ENCODE measurements at regions not wholly inside any gene's neighbourhood (a gene's known extent, or its start where the extent isn't known, plus 50 kb on each side); places are given as distances from the start of the nearest gene placed in this dataset.

- no peak overlapping the region for H3K27ac Mint-ChIP-seq
- H3K9me3 ChIP-seq (ENCODE audit: control insufficient read depth, insufficient read depth, low read length): no peaks in the 10 kb centered on the region
- WGBS (ENCODE audit: insufficient coverage): 81% methylated on average over 7 of the region's 8 CpGs
- H3K36me3 ChIP-seq (ENCODE audit: control insufficient read depth, insufficient read depth, low read length): no peaks in the 10 kb centered on the region
- no peaks in the 10 kb centered on the region for H3K27me3 ChIP-seq (ENCODE audit: control insufficient read depth, insufficient read depth, low read length)
- intact Hi-C loops (cut with micrococcal nuclease): no loop called here
- TF ChIP-seq CTCF (IDR thresholded peaks at IDR 0.05): no peak
- no peak overlapping the region for H3K27ac ChIP-seq (ENCODE audit: low read length)
- no peak for DNase-seq
- no peaks in the 10 kb centered on the region for H3K36me3 Mint-ChIP-seq
- no peak overlapping the region for H3K4me3 Mint-ChIP-seq
- H3K4me1 Mint-ChIP-seq: no peaks in the 10 kb centered on the region
- no peak overlapping the region for H3K4me3 ChIP-seq (ENCODE audit: low read length)
- ATAC-seq: no peak
- peaks cover 7 to 8% of the 10 kb centered on the region in 2 donors for H3K27me3 Mint-ChIP-seq (ENCODE audit: low read depth in 2 of 2)
- no peaks in the 10 kb centered on the region for H3K9me3 Mint-ChIP-seq
- no peaks in the 10 kb centered on the region for H3K4me1 ChIP-seq (ENCODE audit: control insufficient read depth, insufficient read depth, low read length)
These were observed 72.2 kb upstream of the RALGPS2 start for GRCh38 chr1:178652506-178653490.

DNA sequence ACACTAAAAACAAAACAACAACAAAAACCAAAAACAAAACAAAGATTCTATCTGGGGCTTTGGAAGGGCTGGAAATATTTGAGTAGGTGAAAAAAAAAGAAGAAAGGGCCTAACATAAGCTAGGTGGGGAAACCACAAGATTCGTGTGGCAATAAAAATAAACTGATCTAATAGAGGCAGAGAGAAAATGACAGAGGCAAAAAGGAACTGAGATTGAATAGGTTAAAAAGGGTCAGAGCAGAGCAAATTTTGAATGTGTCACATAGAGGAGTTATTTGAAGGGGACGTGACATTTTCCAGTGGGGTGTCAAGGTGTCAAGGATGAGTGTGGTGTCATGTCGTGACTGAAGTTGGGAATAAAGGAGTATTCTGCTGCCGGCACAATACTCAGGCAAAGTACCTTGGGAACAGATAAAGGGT lies 65.2 kb upstream of the RALGPS2 start:
- Mint-ChIP-seq H3K4me3 (no peak overlapping the region), H3K36me3 (no peaks in the 10 kb centered on the region), H3K27me3 (ENCODE audit: low read depth in 2 of 2) (peaks cover 5 to 6% of the 10 kb centered on the region in 2 donors), H3K4me1 (no peaks in the 10 kb centered on the region), H3K27ac (no peak overlapping the region), H3K9me3 (no peaks in the 10 kb centered on the region)
- no peaks in the 10 kb centered on the region for H3K27me3 ChIP-seq (ENCODE audit: control insufficient read depth, insufficient read depth, low read length)
- H3K4me1 ChIP-seq (ENCODE audit: control insufficient read depth, insufficient read depth, low read length): no peaks in the 10 kb centered on the region
- H3K36me3 ChIP-seq (ENCODE audit: control insufficient read depth, insufficient read depth, low read length): no peaks in the 10 kb centered on the region
- H3K27ac ChIP-seq (ENCODE audit: low read length): no peak overlapping the region
- ATAC-seq (no peak), DNase-seq (no peak)
- no peak overlapping the region for H3K4me3 ChIP-seq (ENCODE audit: low read length)
- intact Hi-C loops (cut with micrococcal nuclease): no loop called here
- 62% methylated on average over 4 of the region's 4 CpGs for WGBS (ENCODE audit: insufficient coverage)
- TF ChIP-seq CTCF (IDR thresholded peaks at IDR 0.05): no peak
- no peaks in the 10 kb centered on the region for H3K9me3 ChIP-seq (ENCODE audit: control insufficient read depth, insufficient read depth, low read length)

DNA sequence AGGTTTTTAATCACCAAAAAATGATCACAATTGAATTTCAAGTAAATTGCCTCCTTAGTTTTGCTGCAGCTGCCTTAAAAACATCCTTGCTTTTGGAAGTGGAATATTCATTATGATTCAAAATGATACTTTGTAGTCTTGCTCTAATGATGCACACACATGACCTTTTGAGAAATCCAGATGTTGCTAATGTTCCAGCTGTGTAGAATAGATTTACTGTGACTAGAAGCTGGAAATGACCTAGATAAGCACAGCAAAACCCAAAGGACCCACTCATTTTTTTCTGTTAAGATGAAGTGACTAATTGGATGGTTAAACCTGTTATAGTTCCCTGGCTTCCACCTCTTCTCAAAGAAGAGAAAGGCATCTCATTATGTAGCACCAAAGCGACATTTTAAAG lies 64.6 kb upstream of the RALGPS2 start:
- H3K4me3 Mint-ChIP-seq: no peak overlapping the region
- Histone ChIP-seq H3K4me3 (ENCODE audit: low read length) (no peak overlapping the region), H3K4me1 (ENCODE audit: control insufficient read depth, insufficient read depth, low read length) (no peaks in the 10 kb centered on the region), H3K36me3 (ENCODE audit: control insufficient read depth, insufficient read depth, low read length) (no peaks in the 10 kb centered on the region), H3K27me3 (ENCODE audit: control insufficient read depth, insufficient read depth, low read length) (no peaks in the 10 kb centered on the region), H3K9me3 (ENCODE audit: control insufficient read depth, insufficient read depth, low read length) (no peaks in the 10 kb centered on the region), H3K27ac (ENCODE audit: low read length) (no peak overlapping the region)
- H3K27ac Mint-ChIP-seq: no peak overlapping the region
- intact Hi-C loops (cut with micrococcal nuclease): no loop called here
- H3K9me3 Mint-ChIP-seq: no peaks in the 10 kb centered on the region
- no peak for TF ChIP-seq CTCF (IDR thresholded peaks at IDR 0.05)
- no peak for ATAC-seq
- H3K36me3 Mint-ChIP-seq: no peaks in the 10 kb centered on the region
- no peaks in the 10 kb centered on the region for H3K4me1 Mint-ChIP-seq
- peaks cover 5 to 6% of the 10 kb centered on the region in 2 donors for H3K27me3 Mint-ChIP-seq (ENCODE audit: low read depth in 2 of 2)
- DNase-seq: no peak
- WGBS (ENCODE audit: insufficient coverage): 90% methylated on average over 1 of the region's 1 CpG
